Peyer's patch (tissue), 4 donors: ENCODE measurements at regions not wholly inside any gene's neighbourhood (a gene's known extent, or its start where the extent isn't known, plus 50 kb on each side); places are given as distances from the start of the nearest gene placed in this dataset.

ENCODE experiments used
- POLR2A ChIP-seq, 2 donors: fragments of 450-650 bp; IDR thresholded peaks; one replicate each; pipeline ENCODE4 v1.5.1; 2017; ENCODE audit warnings: antibody characterized with exemption in 2 of 2, mild to moderate bottlenecking in 2 of 2, moderate library complexity in 2 of 2
- TF ChIP-seq, protein P1 (sequence below), 6 experiments: fragments of 450-650 bp in 4 of 6; fragments of 200-600 bp in 2 of 6; sonication (generic) in 1 of 6; IDR thresholded peaks; one replicate each; pipeline ENCODE4 v1.5.1; 2017 to 2019; ENCODE audit warnings: antibody characterized with exemption in 6 of 6, mild to moderate bottlenecking in 3 of 6, moderate library complexity in 1 of 6

DNA sequence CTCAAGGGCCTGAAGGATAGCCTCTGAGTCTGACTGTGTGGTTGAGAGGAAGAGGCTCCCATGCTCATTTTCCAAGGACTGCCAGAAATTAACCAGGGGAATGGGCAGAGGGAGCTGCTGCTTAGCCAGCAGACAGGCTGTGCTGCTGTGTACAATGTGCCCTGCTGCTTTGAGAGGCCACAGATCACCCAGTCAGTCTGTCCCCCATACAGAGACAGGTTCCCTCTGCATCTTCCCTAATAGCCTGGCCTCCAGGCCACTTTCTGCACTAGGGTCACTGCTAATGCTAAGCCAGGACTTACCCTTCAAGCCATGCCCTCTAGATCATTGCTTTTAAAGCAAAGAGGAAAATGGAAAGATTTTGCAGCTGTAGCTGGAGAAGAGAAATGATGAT, 341.1 kb downstream of the CYRIA start:
- no peak for TF ChIP-seq POLR2A (IDR thresholded peaks at IDR 0.05)
- TF ChIP-seq, protein P1, sequence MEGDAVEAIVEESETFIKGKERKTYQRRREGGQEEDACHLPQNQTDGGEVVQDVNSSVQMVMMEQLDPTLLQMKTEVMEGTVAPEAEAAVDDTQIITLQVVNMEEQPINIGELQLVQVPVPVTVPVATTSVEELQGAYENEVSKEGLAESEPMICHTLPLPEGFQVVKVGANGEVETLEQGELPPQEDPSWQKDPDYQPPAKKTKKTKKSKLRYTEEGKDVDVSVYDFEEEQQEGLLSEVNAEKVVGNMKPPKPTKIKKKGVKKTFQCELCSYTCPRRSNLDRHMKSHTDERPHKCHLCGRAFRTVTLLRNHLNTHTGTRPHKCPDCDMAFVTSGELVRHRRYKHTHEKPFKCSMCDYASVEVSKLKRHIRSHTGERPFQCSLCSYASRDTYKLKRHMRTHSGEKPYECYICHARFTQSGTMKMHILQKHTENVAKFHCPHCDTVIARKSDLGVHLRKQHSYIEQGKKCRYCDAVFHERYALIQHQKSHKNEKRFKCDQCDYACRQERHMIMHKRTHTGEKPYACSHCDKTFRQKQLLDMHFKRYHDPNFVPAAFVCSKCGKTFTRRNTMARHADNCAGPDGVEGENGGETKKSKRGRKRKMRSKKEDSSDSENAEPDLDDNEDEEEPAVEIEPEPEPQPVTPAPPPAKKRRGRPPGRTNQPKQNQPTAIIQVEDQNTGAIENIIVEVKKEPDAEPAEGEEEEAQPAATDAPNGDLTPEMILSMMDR (IDR thresholded peaks at IDR 0.05), result no peak
